ENCODE measurements at regions not wholly inside any gene's neighbourhood (a gene's known extent, or its start where the extent isn't known, plus 50 kb on each side); places are given as distances from the start of the nearest gene placed in this dataset.

DNA sequence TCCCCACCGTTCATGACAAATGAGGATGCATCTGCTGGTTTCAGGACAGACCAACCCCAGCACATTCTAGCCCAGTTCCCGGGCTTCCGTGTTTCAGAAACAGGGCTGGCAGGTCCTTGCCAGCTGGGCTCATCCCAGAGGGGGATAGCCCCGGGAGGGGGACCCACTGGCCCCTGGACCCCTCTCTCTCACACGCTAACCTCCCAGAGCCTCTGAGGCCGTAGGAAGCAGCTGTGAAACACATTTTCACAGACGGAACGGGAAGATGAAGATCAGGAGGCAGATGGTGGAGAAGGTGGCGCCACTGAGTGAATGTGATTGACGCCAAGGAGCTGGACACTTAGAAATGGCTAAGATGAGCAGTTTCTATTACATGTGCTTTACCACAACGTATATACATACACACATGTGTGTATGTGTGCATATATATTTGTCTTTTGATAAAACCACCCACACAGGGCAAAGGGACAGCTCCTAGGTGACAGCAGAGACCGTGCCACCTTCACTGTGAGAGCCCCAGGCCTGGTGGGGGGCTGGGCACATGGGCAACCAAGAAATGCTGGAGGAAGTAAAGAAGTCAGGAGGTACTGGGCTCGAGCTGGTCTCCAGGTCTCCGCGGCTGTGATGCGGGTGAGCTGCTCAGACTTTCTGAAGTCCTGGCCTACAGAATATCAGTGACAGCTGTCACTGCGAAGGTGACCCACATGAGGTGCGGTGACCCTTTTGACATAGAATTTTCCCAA lies 168.6 kb upstream of the IQSEC1 start:
- TF ChIP-seq, protein P1, sequence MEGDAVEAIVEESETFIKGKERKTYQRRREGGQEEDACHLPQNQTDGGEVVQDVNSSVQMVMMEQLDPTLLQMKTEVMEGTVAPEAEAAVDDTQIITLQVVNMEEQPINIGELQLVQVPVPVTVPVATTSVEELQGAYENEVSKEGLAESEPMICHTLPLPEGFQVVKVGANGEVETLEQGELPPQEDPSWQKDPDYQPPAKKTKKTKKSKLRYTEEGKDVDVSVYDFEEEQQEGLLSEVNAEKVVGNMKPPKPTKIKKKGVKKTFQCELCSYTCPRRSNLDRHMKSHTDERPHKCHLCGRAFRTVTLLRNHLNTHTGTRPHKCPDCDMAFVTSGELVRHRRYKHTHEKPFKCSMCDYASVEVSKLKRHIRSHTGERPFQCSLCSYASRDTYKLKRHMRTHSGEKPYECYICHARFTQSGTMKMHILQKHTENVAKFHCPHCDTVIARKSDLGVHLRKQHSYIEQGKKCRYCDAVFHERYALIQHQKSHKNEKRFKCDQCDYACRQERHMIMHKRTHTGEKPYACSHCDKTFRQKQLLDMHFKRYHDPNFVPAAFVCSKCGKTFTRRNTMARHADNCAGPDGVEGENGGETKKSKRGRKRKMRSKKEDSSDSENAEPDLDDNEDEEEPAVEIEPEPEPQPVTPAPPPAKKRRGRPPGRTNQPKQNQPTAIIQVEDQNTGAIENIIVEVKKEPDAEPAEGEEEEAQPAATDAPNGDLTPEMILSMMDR (IDR thresholded peaks at IDR 0.05), result no peak
- no peak for TF ChIP-seq POLR2A (IDR thresholded peaks at IDR 0.05)
